ENCODE measurements at regions not wholly inside any gene's neighbourhood (a gene's known extent, or its start where the extent isn't known, plus 50 kb on each side); places are given as distances from the start of the nearest gene placed in this dataset.

GRCh38 chr6:7468382-7469081 lies 72.9 kb upstream of the DSP start:
- DNase-seq (ENCODE audit: low read depth in 2 of 2) = peak; percentile 2 to 7

DNA sequence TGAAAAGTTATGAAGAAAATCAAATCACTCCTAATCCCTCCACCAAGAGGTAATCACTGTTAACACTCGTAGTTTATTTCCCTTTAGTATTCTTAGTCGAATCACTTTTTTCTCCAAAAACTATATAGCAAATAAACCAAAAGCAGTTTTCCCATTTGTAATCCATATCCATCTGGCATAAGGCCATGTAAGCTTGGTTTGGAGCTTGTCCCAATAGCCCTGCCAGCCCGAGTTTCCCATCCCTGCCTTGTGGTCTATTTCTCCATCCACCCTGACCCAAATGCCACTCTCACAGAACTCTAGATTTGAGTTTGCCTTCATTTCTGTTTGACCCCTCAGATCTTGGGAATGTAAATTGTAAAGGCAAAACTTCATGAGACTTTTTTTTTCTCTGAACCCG lies 71.8 kb upstream of the DSP start:
- no peak for DNase-seq (ENCODE audit: low read depth in 2 of 2)

GRCh38 chr6:7471171-7471570 lies 70.3 kb upstream of the DSP start:
- no peak for DNase-seq (ENCODE audit: low read depth in 2 of 2)

GRCh38 chr6:7473805-7474719 lies 67.4 kb upstream of the DSP start:
- no peak for DNase-seq (ENCODE audit: low read depth in 2 of 2)

GRCh38 chr6:7475081-7475480 lies 66.4 kb upstream of the DSP start:
- no peak for DNase-seq (ENCODE audit: low read depth in 2 of 2)

- no peak for DNase-seq (ENCODE audit: low read depth in 2 of 2)
Observed at GRCh38 chr6:7479801-7480266, 61.6 kb upstream of the DSP start.

- no peak for DNase-seq (ENCODE audit: low read depth in 2 of 2)
Observed at GRCh38 chr6:7484666-7485065, 56.8 kb upstream of the DSP start.

DNA sequence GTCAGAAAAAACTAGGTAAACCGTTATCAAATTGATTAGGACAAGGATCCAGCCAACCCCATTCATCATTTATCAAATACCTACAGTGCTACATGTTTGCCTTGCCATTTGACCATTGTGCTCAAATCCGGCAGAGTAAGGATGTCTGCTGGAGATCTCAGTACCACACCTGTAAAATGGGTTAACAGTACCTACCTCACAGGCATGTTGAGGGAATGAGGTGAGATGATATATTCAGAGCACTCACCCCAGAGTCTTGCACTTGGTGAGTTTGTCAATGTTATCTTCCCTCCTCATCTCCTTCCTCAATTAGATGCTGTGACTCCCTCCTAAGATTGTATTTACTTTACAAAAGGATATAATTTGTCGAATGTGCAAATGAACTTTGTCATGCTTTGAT lies 54.5 kb upstream of the DSP start:
- DNase-seq (ENCODE audit: low read depth in 2 of 2) = no peak

- DNase-seq (ENCODE audit: low read depth in 2 of 2) = no peak
Observed at GRCh38 chr6:7488494-7488893, 53.0 kb upstream of the DSP start.

DNA sequence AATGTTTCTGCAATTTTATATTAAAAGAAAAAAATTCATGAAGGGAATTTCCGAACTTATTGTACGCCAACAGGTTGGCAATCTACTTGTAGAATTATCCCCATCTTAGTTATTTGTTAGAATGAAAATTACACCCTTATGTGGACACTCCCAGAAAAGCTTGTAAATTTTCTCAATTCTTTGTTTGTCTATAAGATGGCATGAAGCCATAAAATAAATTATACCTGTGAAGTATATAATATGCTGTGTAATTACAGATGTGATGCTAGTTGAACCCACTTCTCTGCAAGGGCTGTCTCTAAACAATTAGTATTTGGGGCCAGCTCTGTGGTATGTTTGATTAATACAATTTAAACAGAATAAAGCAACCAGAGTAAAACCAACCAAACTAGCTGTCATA lies 52.1 kb upstream of the DSP start:
- no peak for DNase-seq (ENCODE audit: low read depth in 2 of 2)
